Retina (tissue), 1 donor: ENCODE measurements at regions not wholly inside any gene's neighbourhood (a gene's known extent, or its start where the extent isn't known, plus 50 kb on each side); places are given as distances from the start of the nearest gene placed in this dataset.

ENCODE experiments used
- DNase-seq: peaks from one replicate; pipeline ENCODE4 v3.0.0-alpha.2; 2016

GRCh38 chr4:63618883-63619718, 790.1 kb downstream of the TECRL start:
- peak; percentile 16 for DNase-seq

GRCh38 chr4:63607169-63607872, 801.9 kb downstream of the TECRL start:
- no peak for DNase-seq

GRCh38 chr4:63589796-63590195, 819.5 kb downstream of the TECRL start:
- DNase-seq: no peak

GRCh38 chr4:63583561-63583960, 825.7 kb downstream of the TECRL start:
- DNase-seq: no peak

DNA sequence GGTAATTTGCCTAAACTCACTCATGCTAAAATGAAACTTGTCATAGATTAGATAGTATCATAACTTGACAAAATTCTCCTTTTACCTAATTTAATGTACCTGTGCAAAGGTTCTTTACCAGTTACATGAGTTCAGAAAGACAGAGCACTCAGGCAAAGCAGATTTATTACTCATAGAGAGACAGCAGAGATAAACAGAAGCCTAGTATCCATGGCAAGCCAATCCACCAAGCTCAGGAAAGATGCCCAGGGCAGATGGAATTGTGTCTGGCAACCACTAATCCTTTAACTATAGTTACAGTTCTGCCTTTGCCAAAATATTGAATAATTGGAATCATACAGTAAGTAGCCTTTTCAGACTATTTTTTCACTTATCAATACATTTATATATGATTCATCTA, 826.2 kb downstream of the TECRL start:
- DNase-seq: no peak

DNA sequence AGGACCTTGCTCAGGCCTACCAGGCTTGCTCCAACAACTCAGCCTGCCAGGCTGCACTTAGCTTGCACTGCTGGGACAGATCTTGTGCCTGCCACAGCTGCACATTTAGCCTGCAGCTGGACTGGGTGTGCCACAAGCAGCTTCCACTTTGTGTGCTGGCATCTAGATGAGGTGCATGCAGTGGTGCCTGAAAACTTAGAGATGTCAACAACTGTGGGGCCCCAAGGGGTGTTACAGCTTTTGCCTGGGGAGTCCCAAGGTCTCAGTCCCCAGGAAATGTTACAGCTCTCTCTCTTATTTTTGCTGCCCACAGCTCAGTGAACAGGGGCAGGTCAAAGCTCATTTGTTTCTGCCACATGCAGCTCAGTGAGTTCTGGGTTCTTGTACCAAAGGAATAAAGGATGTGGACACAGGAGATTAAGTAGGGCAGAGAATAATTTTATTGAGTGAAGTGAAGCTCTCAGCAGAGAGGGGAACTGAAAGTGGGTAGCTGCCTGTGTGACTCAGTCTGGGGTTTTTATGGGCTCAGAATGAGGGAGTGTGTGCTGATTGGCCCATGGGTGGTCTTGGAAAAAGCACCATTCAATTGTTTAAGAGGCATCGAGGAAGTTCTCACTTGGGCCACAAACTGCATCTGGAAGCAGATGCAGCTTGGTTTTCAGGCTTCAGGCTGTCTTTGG, 828.3 kb downstream of the TECRL start:
- no peak for DNase-seq

DNA sequence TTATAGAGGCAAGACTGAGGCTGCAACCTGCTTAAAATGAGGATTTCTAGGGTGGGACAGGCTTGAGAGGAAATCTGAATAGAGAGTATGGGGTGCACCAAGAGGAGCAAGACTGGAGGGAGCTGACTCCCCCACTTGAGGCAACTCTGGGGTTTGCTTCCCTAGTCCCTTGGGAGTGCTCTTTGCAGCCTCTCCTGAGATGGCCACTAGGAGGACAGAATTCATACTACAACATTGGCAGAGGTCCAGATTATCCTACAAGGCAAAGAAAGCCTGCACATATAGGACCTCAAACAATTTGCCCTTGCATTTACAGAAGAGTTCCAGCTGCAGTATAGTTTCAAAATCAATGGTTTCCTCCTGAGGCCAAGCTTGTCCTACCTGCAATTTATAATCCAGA, 830.9 kb downstream of the TECRL start:
- no peak for DNase-seq

DNA sequence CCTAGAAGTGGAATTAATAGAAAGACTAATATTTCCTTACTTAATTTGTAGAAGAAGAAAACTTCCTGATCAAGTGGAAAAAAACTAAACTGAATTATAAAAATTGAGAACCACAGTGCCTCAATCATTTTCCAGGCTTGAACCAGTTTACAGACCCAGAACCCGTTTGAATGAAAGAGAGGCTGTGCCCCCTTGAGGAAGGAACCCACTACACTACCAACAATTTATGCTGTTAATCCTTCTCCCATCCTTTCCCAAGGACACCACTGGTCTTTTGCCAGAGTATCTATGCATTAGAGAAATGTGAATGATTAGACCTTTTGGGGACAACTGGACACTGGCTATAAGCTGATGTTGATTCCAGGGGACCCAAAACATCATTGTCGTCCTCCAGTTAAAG, 842.6 kb downstream of the TECRL start:
- DNase-seq: no peak

GRCh38 chr4:63563288-63564014, 845.8 kb downstream of the TECRL start:
- DNase-seq: peak; percentile 11

DNA sequence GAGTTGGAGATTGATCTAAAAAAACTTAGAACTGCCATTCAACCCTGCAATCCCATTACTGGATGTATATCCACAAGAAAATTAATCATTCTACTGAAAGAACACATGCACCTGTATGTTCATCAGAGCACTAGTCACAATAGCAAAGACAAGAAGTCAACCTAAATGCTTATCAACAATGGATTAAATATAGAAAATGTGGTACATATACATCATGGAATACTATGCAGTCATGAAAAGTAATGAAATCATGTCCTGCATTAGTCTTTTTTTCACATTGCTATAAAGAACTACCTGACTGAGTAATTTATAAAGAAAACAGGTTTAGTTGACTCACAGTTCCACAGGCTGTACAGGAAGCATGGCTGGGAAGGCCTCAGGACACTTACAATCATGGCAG, 850.5 kb downstream of the TECRL start:
- no peak for DNase-seq

GRCh38 chr4:63556332-63556731, 852.9 kb downstream of the TECRL start:
- no peak for DNase-seq

DNA sequence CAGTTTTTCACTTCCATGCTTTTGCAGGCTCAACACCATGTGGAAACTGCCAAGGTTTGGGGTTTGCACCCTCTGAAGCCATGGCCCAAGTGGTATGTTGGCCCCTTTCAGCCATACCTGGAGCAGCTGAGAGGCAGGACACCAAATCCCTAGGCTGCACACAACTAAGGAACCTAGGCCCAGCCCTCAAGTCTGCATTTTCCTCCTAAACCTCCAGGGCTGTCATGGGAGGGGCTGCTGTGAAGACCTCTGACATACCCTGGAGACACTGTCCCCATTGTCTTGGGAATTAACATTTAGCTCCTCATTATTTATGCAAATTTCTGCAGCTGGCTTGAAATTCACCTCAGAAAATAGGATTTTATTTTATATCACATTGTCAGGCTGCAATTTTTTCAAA, 856.1 kb downstream of the TECRL start:
- DNase-seq: no peak

DNA sequence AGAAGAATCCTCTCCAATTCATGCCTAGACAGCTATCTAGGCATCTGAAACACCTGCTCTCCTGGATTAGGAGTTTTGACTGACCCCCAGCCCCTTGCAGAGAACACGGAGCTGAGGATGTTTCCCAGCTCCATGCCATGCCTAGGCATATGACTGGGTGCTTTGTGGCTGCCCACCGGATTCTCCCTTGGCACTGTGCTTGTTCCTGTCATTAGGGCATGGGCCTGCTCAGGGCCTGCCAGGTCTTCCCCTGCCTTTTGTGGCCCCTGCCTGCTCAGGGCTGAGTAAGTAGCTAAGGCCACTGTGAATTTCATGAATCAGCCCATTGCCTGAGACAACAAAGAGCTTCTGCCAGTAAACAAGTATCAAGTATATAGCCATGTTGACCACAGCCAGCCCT, 867.4 kb downstream of the TECRL start:
- no peak for DNase-seq

DNA sequence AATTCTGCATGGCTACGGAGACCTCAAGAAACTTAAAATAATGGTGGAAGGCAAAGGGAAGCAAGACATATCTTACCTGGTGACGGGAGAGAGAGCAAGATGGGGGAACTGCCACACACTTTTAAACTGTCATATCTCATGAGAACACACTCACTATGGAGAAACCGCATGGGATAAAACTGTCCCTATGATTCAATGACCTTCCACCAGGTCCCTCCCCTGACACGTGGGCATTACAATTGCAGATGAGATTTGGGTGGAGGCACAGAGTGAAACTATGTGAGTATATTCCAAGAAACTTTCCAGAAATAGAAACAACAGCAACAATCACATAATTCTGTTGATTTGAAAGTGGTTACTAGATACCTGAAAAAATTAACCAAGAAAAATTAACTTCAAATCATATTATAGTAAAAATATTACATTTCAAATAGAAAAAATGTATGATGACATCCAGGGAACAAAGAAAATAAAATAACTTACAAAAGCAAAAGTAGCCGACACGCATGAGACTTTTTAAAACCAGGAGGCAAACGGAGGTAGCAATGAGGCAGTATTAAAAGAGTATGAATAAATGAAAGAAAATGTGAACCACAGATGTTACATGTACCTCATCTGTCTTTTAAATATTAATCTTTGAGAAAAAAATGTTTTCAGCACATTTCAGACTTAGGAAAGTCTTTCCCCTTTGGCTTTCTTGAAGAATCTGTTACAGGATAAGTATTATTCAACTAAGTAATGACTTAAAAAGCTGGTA, 879.5 kb downstream of the TECRL start:
- no peak for DNase-seq

GRCh38 chr4:63528256-63528991, 880.8 kb downstream of the TECRL start:
- peak; percentile 15 for DNase-seq

GRCh38 chr4:63526251-63526650, 883.0 kb downstream of the TECRL start:
- no peak for DNase-seq

- no peak for DNase-seq
Observed at GRCh38 chr4:63524764-63525163, 884.5 kb downstream of the TECRL start.

DNA sequence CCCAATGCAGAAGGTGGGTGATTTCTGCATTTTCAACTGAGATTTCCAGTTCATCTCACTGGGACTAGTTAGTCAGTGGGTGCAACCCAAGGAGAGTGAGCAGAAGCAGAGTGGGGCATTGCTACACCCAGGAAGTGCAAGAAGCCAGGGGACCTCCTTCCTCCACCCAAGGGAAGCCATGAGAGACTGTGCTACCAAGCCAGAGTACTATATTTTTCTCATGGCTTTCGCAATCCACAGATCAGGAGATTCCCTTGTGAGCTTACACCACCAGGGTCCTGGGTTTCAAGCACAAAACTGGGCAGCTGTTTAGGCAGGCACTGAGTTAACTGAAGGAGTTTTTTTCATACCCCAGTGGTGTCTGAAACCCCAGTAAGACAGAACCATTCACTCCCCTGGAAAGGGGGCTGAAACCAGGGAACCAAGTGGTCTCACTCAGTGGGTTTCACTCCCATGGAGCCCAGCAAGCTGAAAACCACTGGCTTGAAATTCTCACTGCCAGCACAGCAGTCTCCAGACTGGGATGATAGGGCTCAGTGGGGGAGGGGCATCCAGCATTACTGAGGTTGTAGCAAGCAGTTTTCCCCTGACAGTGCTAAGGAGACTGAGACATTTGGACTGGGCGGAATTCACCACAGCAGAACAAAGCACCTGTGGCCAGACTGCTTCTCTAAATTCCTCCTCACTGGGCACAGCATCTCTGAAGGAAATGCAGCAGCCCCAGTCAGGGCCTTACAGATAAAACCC, 903.4 kb downstream of the TECRL start:
- peak; percentile 6 for DNase-seq

DNA sequence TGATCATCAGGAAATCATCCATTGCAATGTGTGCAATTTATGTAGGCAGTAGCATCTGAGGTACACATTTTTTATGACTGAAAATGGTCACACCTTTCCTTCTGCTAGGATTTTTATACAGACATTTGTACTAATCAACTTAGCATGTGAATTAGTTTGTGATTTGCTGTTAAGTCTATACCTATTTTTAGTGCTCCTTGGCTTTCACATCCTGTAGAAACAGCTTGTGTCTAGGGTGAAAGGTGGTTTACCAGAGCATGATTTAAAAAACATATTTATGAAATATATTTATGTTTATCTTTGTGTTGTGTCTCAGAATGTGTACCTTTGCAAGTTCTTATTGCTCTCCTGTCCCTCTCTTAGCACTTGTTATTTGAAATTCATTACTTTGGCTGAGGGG, 916.0 kb downstream of the TECRL start:
- DNase-seq: no peak

DNA sequence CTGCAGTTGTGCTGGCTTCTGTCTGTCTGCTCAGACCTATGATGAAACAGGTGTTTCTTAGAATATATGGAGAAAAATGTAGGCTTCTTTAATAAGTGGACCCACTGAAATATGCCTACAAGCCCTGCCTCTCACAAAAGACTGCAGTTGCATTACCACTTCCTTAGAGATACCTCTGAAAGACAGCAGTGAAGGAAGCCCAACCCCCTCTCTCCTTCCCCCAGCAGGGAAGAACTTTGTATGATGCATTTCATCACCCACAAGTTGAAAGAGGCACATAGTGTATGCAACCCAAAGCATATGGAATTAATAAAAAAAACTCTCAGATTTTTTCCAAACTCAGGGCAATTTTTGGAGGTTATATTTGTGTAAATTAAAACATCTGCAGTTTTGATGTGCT, 916.7 kb downstream of the TECRL start:
- no peak for DNase-seq

GRCh38 chr4:63464393-63464792, 944.9 kb downstream of the TECRL start:
- no peak for DNase-seq
